Esophagus squamous epithelium (tissue), 4 donors: ENCODE measurements at regions not wholly inside any gene's neighbourhood (a gene's known extent, or its start where the extent isn't known, plus 50 kb on each side); places are given as distances from the start of the nearest gene placed in this dataset.

Experiments used
- CTCF ChIP-seq, 6 experiments: fragments of 450-650 bp in 4 of 6; fragments of 200-600 bp in 2 of 6; sonication (generic) in 2 of 6; IDR thresholded peaks; one replicate each; pipeline ENCODE4 v1.5.1; 2016 to 2019; ENCODE audit warnings: antibody characterized with exemption in 6 of 6, mild to moderate bottlenecking in 4 of 6, moderate library complexity in 4 of 6
- POLR2A ChIP-seq, 4 donors: fragments of 450-650 bp; IDR thresholded peaks; one replicate each; pipeline ENCODE4 v1.6.1; 2017; ENCODE audit warnings: antibody characterized with exemption in 4 of 4, mild to moderate bottlenecking in 4 of 4, moderate library complexity in 3 of 4

- TF ChIP-seq CTCF (IDR thresholded peaks at IDR 0.05) (no peak), POLR2A (IDR thresholded peaks at IDR 0.05) (no peak)
Measured at GRCh38 chr1:78779831-78780230, 130.2 kb downstream of the IFI44 start.
